ENCODE measurements at regions not wholly inside any gene's neighbourhood (a gene's known extent, or its start where the extent isn't known, plus 50 kb on each side); places are given as distances from the start of the nearest gene placed in this dataset.

DNA sequence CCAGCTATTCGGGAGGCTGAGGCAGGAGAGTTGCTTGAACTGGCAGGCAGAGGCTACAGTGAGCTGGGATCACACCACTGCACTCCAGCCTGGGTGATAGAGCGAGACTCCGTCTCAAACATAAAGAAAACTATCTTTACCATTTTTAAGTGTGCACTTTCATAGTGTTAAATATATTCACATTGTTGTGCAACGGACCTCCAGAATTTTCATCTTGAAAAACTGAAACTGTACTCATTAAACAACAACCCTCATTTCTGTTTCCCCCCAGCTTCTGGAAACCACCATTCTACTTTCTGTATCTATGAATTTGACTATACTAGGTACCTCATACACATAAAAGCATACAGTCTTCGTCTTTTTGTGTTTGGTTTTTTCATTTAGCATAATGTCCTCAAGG is 375.1 kb downstream of the SHQ1 start:
- Histone ChIP-seq H3K9ac (ENCODE audit: low read depth, low read length, poor library complexity) (no peak overlapping the region), H3K27me3 (ENCODE audit: control insufficient read depth in 3 of 3, insufficient read depth in 3 of 3, low read depth in 1 of 3, low read length in 3 of 3) (peaks cover 0 to 28% (median 0%) of the 10 kb centered on the region in 3 experiments), H3K4me1 (ENCODE audit: control insufficient read depth in 2 of 2, insufficient read depth in 1 of 2, low read depth in 1 of 2, low read length in 2 of 2) (no peaks in the 10 kb centered on the region), H3K36me3 (replicated peaks in 1 of 2; ENCODE audit: control insufficient read depth in 2 of 2, insufficient read depth in 2 of 2, low read length in 2 of 2) (no peaks in the 10 kb centered on the region), H3K18ac (ENCODE audit: low read length) (no peak overlapping the region), H2AK5ac (ENCODE audit: low read depth, low read length) (no peak overlapping the region), H3K9me3 (replicated peaks in 1 of 2; ENCODE audit: control insufficient read depth in 2 of 2, insufficient read depth in 1 of 2, low read depth in 1 of 2, low read length in 2 of 2) (no peaks in the 10 kb centered on the region), H2BK12ac (ENCODE audit: low read length) (no peak overlapping the region), H3K4me2 (ENCODE audit: insufficient read depth, low read length, poor library complexity, severe bottlenecking) (no peak overlapping the region), H3K4ac (ENCODE audit: low read length) (no peak overlapping the region), H2BK15ac (ENCODE audit: low read length) (no peak overlapping the region), H2AFZ (ENCODE audit: low read length) (no peak overlapping the region), H2BK120ac (ENCODE audit: low read depth, low read length) (no peak overlapping the region), H4K8ac (ENCODE audit: low read depth, low read length) (no peak overlapping the region), H3K23ac (ENCODE audit: low read depth, low read length, poor library complexity) (no peak overlapping the region), H3K79me1 (ENCODE audit: low read depth, low read length) (no peaks in the 10 kb centered on the region), H3K4me3 (ENCODE audit: low read length in 2 of 2) (no peak overlapping the region), H4K91ac (ENCODE audit: low read depth, low read length, poor library complexity) (no peak overlapping the region), H3K14ac (ENCODE audit: low read length) (no peak overlapping the region), H3K27ac (replicated peaks; ENCODE audit: low read length) (no peak overlapping the region), H2BK5ac (ENCODE audit: low read length) (no peak overlapping the region)
- no peak for DNase-seq (ENCODE audit: low spot score)
- WGBS, 2 donors (ENCODE audit: extremely low coverage in 2 of 2, insufficient read length in 2 of 2, insufficient replicate concordance in 1 of 2), result no CpG with 5 or more reads among the region's 5 CpGs

DNA sequence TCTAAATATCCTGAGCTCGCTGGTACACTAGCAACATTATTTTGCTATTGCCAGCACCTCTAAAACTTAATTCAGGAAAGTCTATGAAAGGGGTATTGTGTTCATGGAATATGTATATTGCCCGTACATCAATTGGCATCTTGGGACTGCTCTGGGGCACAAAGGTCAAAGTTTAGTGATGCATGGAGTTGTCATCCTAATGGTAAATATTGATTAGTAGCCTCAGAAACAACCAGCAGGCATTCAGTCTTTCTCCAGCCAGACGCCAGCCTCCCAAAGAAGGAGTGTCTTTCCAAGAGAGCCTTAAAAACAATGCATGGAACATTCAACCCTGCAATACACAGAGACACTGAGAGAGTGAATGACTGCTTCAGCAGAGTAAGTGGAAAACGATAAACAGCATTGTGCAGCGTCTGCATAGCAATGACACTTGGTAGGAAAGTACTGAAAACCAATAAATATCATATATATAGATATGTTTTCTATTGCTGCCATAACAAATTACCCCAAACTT is 377.3 kb downstream of the SHQ1 start:
- no peak overlapping the region for H3K18ac ChIP-seq (ENCODE audit: low read length)
- H3K4me3 ChIP-seq (ENCODE audit: low read length in 2 of 2), result no peak overlapping the region
- H2BK15ac ChIP-seq (ENCODE audit: low read length), result no peak overlapping the region
- no peak overlapping the region for H4K8ac ChIP-seq (ENCODE audit: low read depth, low read length)
- H3K4ac ChIP-seq (ENCODE audit: low read length), result no peak overlapping the region
- peaks cover 0 to 43% (median 0%) of the 10 kb centered on the region in 3 experiments for H3K27me3 ChIP-seq (ENCODE audit: control insufficient read depth in 3 of 3, insufficient read depth in 3 of 3, low read depth in 1 of 3, low read length in 3 of 3)
- no peak for DNase-seq (ENCODE audit: low spot score)
- H3K79me1 ChIP-seq (ENCODE audit: low read depth, low read length), result no peaks in the 10 kb centered on the region
- H2AFZ ChIP-seq (ENCODE audit: low read length), result no peak overlapping the region
- no CpG with 5 or more reads among the region's 5 CpGs for WGBS, 2 donors (ENCODE audit: extremely low coverage in 2 of 2, insufficient read length in 2 of 2, insufficient replicate concordance in 1 of 2)
- H3K4me2 ChIP-seq (ENCODE audit: insufficient read depth, low read length, poor library complexity, severe bottlenecking), result no peak overlapping the region
- H3K9me3 ChIP-seq (replicated peaks in 1 of 2; ENCODE audit: control insufficient read depth in 2 of 2, insufficient read depth in 1 of 2, low read depth in 1 of 2, low read length in 2 of 2), result no peaks in the 10 kb centered on the region
- no peak overlapping the region for H4K91ac ChIP-seq (ENCODE audit: low read depth, low read length, poor library complexity)
- no peak overlapping the region for H2BK120ac ChIP-seq (ENCODE audit: low read depth, low read length)
- no peaks in the 10 kb centered on the region for H3K36me3 ChIP-seq (replicated peaks in 1 of 2; ENCODE audit: control insufficient read depth in 2 of 2, insufficient read depth in 2 of 2, low read length in 2 of 2)
- no peak overlapping the region for H2BK5ac ChIP-seq (ENCODE audit: low read length)
- no peaks in the 10 kb centered on the region for H3K4me1 ChIP-seq (ENCODE audit: control insufficient read depth in 2 of 2, insufficient read depth in 1 of 2, low read depth in 1 of 2, low read length in 2 of 2)
- H3K23ac ChIP-seq (ENCODE audit: low read depth, low read length, poor library complexity), result no peak overlapping the region
- H3K14ac ChIP-seq (ENCODE audit: low read length), result no peak overlapping the region
- H3K9ac ChIP-seq (ENCODE audit: low read depth, low read length, poor library complexity), result no peak overlapping the region
- no peak overlapping the region for H2BK12ac ChIP-seq (ENCODE audit: low read length)
- no peak overlapping the region for H3K27ac ChIP-seq (replicated peaks; ENCODE audit: low read length)
- H2AK5ac ChIP-seq (ENCODE audit: low read depth, low read length), result no peak overlapping the region

DNA sequence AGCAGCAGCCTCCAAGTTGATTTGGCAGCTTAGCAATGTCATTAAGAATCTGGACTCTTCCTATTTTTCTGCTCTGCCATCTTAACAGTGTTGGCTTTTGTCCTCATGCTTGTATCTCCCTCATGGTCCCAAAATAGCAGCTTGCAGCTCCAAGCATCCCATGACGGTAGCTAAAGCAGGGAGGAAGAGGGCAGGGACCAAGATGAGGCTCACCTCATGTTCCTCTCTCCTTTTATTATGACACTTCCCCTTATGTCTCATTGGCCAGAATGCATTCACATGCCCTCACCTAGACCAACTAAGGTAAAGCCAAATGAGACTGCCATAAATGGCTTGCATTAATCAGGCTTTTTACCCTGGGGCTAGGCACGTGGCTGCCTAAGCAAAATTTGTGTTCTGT is 382.4 kb downstream of the SHQ1 start:
- Histone ChIP-seq H3K4me2 (ENCODE audit: insufficient read depth, low read length, poor library complexity, severe bottlenecking) (no peak overlapping the region), H2BK15ac (ENCODE audit: low read length) (no peak overlapping the region), H3K18ac (ENCODE audit: low read length) (no peak overlapping the region), H3K14ac (ENCODE audit: low read length) (no peak overlapping the region), H3K36me3 (replicated peaks in 1 of 2; ENCODE audit: control insufficient read depth in 2 of 2, insufficient read depth in 2 of 2, low read length in 2 of 2) (no peaks in the 10 kb centered on the region), H3K9me3 (replicated peaks in 1 of 2; ENCODE audit: control insufficient read depth in 2 of 2, insufficient read depth in 1 of 2, low read depth in 1 of 2, low read length in 2 of 2) (no peaks in the 10 kb centered on the region), H3K79me1 (ENCODE audit: low read depth, low read length) (no peaks in the 10 kb centered on the region), H3K23ac (ENCODE audit: low read depth, low read length, poor library complexity) (no peak overlapping the region), H3K27ac (replicated peaks; ENCODE audit: low read length) (no peak overlapping the region), H3K4me3 (ENCODE audit: low read length in 2 of 2) (no peak overlapping the region), H2AFZ (ENCODE audit: low read length) (no peak overlapping the region), H2BK5ac (ENCODE audit: low read length) (no peak overlapping the region), H4K8ac (ENCODE audit: low read depth, low read length) (no peak overlapping the region), H4K91ac (ENCODE audit: low read depth, low read length, poor library complexity) (no peak overlapping the region), H3K4me1 (ENCODE audit: control insufficient read depth in 2 of 2, insufficient read depth in 1 of 2, low read depth in 1 of 2, low read length in 2 of 2) (no peaks in the 10 kb centered on the region), H3K27me3 (ENCODE audit: control insufficient read depth in 3 of 3, insufficient read depth in 3 of 3, low read depth in 1 of 3, low read length in 3 of 3) (peaks cover 0 to 46% (median 0%) of the 10 kb centered on the region in 3 experiments), H3K4ac (ENCODE audit: low read length) (no peak overlapping the region), H2AK5ac (ENCODE audit: low read depth, low read length) (no peak overlapping the region), H2BK12ac (ENCODE audit: low read length) (no peak overlapping the region), H2BK120ac (ENCODE audit: low read depth, low read length) (no peak overlapping the region), H3K9ac (ENCODE audit: low read depth, low read length, poor library complexity) (no peak overlapping the region)
- no peak for DNase-seq (ENCODE audit: low spot score)
- no CpG with 5 or more reads among the region's 2 CpGs for WGBS, 2 donors (ENCODE audit: extremely low coverage in 2 of 2, insufficient read length in 2 of 2, insufficient replicate concordance in 1 of 2)

DNA sequence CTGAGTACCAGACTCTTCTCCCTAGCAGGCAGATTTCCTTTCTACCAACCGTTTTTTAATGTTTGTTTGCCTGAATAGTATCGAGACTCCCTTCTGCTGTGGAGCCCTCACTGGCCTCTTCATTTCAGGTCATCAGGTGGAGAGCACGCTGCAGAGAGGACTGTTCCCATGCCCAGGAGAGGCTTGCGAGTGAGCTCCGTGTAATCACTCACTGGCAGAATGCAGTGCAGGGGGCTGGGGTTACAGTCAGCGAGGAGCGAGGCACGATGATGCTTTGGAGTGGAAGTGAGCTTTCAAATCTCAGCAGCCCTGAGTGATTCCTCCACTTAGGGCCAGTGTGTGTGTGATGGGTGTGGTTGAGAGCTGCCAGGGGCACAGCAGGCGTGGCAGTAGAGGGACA is 385.2 kb downstream of the SHQ1 start:
- Histone ChIP-seq H3K18ac (ENCODE audit: low read length) (no peak overlapping the region), H2AFZ (ENCODE audit: low read length) (no peak overlapping the region), H2BK12ac (ENCODE audit: low read length) (no peak overlapping the region), H4K8ac (ENCODE audit: low read depth, low read length) (no peak overlapping the region), H3K23ac (ENCODE audit: low read depth, low read length, poor library complexity) (no peak overlapping the region), H3K4ac (ENCODE audit: low read length) (no peak overlapping the region), H3K4me2 (ENCODE audit: insufficient read depth, low read length, poor library complexity, severe bottlenecking) (no peak overlapping the region), H3K36me3 (replicated peaks in 1 of 2; ENCODE audit: control insufficient read depth in 2 of 2, insufficient read depth in 2 of 2, low read length in 2 of 2) (no peaks in the 10 kb centered on the region), H3K4me1 (ENCODE audit: control insufficient read depth in 2 of 2, insufficient read depth in 1 of 2, low read depth in 1 of 2, low read length in 2 of 2) (peaks cover 0 to 8% of the 10 kb centered on the region in 2 donors), H3K27ac (replicated peaks; ENCODE audit: low read length) (no peak overlapping the region), H4K91ac (ENCODE audit: low read depth, low read length, poor library complexity) (no peak overlapping the region), H3K79me1 (ENCODE audit: low read depth, low read length) (no peaks in the 10 kb centered on the region), H3K9me3 (replicated peaks in 1 of 2; ENCODE audit: control insufficient read depth in 2 of 2, insufficient read depth in 1 of 2, low read depth in 1 of 2, low read length in 2 of 2) (no peaks in the 10 kb centered on the region), H3K27me3 (ENCODE audit: control insufficient read depth in 3 of 3, insufficient read depth in 3 of 3, low read depth in 1 of 3, low read length in 3 of 3) (peaks cover 0 to 49% (median 0%) of the 10 kb centered on the region in 3 experiments), H2BK15ac (ENCODE audit: low read length) (no peak overlapping the region), H2BK5ac (ENCODE audit: low read length) (no peak overlapping the region), H2BK120ac (ENCODE audit: low read depth, low read length) (no peak overlapping the region), H3K14ac (ENCODE audit: low read length) (no peak overlapping the region), H3K4me3 (ENCODE audit: low read length in 2 of 2) (no peak overlapping the region), H3K9ac (ENCODE audit: low read depth, low read length, poor library complexity) (no peak overlapping the region), H2AK5ac (ENCODE audit: low read depth, low read length) (no peak overlapping the region)
- no peak for DNase-seq (ENCODE audit: low spot score)
- no CpG with 5 or more reads among the region's 9 CpGs for WGBS, 2 donors (ENCODE audit: extremely low coverage in 2 of 2, insufficient read length in 2 of 2, insufficient replicate concordance in 1 of 2)

Data from neuronal stem cell (in vitro differentiated cells).